DMS 273 (cell line): ENCODE measurements at regions not wholly inside any gene's neighbourhood (a gene's known extent, or its start where the extent isn't known, plus 50 kb on each side); places are given as distances from the start of the nearest gene placed in this dataset.

Experiments
- DNase-seq: peaks from one replicate; lab custom pipeline; 2025; ENCODE audit not compliant: unreplicated experiment; lab: John Stamatoyannopoulos, UW

GRCh38 chr16:86210403-86211193, 299.7 kb upstream of the FOXF1 start:
- DNase-seq, result no peak

DNA sequence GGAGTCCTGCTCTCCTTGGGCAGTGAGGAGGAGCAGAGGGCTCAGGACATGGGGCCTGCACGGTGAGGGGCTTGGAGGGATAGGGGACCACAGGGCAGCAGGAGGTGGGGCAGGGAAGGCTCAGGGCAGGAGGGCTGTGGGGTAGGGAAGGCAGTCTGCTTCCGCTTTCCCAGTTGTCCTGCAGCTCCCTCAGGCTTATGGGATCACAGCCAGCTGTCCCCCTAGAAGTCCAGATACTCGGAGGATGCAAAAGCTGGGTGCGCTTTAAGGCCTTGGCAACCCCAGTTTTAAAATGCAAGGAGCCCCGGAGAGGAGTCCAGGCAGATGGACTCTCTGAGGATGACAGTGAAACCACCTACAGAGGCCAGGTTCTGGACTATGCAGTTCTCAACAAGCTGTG, 299.1 kb upstream of the FOXF1 start:
- DNase-seq, result no peak

DNA sequence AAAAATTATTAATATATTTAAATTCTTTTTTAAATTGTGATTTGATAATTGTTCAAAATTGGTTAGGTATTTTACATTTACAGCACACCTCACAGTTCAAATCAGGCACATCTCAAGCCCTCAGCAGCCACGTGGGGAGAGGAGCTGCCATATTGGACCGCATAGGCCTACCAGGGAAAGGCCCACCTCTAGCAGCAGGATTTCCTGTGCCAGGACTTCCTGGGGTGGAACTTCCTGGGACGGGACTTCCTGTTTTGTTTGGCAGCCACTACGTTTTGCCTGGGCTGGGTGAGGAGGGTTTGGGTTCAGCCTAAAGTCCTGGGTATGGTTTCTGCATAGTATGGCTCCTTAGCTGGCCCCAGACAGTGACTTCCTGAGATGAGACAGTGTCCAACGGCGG, 298.5 kb upstream of the FOXF1 start:
- no peak for DNase-seq

DNA sequence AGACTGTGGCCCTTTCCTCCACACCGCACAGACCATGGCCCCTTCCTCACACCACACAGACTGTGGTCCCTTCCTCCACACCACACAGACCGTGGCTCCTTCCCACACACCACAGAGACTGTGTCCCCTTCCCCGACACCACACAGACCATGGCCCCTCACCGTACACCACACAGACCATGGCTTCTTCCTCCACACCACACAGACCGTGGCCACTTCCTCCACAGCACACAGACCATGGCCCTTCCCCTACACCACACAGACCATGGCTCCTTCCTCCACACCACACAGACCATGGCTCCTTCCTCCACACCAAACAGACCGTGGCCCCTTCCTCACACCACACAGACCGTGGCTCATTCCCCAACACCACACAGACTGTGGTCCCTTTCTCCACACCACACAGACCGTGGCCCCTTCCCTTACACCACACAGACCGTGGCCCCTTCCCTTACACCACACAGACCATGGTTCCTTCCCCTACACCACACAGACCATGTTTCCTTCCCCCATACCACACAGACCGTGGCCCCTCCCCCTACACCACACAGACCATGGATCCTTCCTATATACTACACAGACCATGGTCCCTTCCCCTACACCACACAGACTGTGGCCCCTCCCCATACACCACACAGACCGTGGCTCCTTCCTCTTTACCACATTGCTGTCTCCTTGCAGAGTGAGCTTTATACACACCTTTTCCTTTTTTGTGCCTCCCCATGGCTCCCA, 297.5 kb upstream of the FOXF1 start:
- DNase-seq, result no peak

DNA sequence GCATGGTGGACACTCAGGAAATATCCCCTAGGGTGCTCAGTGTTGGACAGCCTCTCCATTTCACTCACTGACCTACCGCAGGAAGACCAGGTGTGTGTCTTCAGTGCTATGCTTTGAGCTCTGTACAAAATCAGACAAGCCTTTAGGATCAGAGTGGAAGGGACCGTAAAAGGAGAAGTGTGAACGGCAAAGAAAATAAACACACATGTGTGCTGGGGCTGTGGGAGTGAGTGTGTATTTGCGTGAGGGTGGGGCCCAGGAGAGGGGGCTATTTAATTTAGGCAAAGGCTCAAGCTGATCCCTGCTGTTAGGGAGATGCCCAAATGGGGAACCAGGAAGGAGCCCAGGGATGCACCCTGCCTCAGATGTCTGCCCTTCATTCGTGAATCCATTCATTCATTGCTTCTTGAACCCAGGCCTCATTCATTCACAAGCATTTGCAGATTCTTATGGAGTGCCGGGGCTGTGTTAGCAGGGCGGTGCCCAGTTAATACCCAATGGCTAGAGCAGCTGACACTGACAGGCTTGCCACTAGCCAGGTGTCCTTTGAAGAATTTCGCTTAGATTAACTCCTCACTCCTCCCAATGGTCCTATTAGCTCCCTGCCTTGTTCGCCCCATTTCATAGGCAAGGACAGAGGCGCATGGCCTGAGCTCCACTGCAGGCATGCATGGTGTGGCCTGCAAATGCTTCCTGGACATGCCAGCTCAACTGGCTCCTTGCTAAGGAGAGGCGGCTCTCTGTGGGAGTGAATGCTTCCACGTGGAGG, 296.7 kb upstream of the FOXF1 start:
- DNase-seq, result no peak

DNA sequence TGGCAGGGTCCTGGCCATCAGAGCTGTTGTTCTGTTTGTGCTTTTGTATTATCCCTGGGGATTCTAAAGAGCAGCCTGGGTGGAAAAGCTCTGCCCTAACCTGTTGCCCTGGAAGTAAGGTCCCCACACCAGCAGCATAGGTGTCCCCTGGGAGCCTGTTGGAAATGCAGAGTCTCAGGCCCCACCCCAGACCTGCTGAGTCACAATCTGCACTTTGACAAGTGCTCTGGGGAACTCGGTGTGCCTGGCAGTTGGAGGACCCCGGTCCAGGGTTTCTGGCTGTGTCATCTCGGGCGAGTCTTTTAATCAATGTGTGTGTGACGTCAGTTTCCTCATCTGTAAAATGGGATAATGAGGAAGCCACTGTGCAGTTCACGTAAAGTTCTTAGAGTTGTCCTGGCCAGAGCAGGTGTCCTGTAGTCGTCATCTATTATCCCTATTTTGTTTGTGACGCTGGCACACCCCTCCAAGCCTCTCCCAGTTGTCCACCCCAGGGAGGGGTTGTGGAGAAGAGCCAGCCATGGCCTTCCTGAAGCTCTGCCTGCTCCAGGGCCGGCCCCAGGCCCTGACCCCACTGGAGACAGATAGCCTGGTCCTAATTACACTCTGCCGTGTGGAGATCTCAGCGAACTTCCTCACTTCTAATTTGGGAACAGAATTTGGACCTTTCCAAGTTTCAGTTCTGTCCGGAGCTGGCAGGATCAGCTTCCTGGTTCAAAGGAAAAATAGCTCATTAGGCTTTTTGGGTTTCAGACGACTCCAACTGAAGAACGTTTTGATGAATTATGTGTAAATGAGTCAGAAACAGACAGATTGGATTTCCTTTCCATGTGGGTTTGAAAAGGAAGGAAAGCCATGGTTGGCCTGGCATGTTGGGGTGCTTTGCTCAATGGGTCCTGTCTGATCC, 295.7 kb upstream of the FOXF1 start:
- DNase-seq, result no peak

DNA sequence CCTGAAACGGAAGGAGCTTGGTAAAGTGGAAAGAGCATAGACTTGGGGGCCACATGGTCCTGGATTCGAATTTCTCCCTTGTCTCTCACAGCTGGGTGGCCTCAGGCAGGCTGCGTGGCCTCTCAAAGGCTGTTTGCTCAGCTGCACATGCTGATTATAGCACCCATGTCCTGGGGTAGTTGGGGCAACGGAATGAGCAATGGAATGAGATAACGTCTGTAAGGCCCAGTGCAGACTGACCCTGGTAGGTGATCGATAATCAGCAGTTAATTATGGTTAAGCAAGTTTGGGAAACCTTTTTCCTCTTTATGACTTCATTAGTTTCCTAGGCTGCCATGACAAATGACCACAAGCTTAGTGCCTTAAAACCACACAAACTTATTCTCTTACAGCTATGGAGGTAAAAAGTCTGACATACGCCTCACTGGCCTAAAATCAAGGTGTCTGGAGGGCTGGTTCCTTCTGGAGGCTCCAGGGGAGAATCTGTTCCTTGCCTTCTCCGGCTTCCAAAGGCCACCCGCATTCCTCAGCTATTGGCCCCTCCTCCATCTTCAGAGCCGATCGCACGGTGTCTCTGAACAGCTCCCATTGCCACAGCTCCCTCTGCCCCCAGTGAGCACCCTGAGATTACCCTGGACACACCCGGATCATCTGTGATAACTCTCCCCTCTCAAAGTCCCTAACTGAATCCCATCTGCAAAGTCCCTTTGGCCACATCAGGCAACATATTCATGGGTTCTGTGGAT, 294.9 kb upstream of the FOXF1 start:
- no peak for DNase-seq

- DNase-seq, result no peak
Measured at GRCh38 chr16:86215979-86216585, 294.2 kb upstream of the FOXF1 start.

DNA sequence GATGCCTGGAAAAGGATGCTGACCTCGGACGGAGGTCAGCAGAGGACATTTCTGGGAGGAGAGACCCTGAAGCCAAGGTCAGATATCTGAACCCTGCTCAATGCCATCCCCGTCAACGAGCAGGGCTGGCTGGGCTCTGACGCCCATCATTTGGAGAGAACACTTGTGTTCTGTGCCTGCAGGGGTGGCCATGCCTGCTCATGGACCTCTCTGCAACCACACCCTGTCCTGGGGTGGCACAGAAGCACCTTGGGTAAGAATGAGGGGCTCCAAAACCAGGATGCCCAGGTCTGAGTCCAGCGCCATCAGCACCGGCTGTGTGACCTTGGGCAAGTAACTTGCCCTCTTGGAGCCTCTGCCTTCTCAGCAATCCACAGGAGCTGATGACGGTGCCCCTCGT, 293.7 kb upstream of the FOXF1 start:
- no peak for DNase-seq

DNA sequence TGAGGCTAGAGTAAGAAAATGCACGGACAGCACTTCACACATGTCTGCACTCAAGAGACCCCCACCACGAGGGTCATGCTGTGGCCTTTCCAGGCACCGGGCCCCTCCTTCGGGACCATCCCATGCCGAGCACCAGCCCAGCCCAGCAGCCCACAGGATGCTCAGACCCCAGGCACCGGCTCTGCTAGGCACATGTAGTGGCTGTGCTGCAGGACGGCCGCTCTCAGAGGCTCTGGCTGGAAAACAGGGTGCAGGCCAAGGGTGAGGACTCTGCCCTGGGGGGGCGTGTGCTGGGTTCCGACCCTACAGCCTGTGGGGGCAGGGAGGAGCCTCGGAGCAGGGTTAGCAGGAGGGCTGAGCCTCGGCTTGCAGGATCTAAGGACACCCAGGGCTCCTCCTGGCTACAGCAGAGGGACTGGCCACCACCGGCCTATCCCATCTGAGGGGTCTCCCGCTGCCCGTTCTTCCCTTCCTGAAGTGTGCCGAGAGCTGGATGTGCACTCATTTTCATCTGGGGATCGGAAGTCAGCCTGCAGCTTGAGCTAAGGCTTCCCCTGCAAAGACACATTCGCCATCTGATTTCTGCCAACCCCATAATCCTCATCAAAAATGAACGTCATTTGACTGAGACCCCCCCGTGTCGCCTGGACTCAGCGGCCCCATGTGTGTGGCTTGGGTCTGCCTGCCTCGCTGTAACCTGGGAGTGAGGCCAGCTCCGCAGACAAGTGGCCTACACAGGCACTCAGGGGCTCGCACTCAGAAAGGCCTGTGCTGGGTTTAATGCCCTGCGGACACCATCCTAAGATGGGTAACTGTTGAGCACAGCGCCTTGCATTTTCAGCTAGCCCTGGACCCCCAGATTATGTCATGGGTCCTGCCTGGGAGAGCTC, 293.1 kb upstream of the FOXF1 start:
- DNase-seq, result no peak

GRCh38 chr16:86217891-86218270, 292.4 kb upstream of the FOXF1 start:
- DNase-seq, result no peak

- DNase-seq, result no peak
Measured at GRCh38 chr16:86218479-86219170, 291.7 kb upstream of the FOXF1 start.

- DNase-seq, result no peak
Measured at GRCh38 chr16:86219655-86220445, 290.5 kb upstream of the FOXF1 start.

GRCh38 chr16:86220561-86220960, 289.8 kb upstream of the FOXF1 start:
- DNase-seq, result no peak

GRCh38 chr16:86221085-86221484, 289.2 kb upstream of the FOXF1 start:
- no peak for DNase-seq

- DNase-seq, result no peak
Measured at GRCh38 chr16:86222547-86222946, 287.8 kb upstream of the FOXF1 start.

GRCh38 chr16:86222965-86223551, 287.3 kb upstream of the FOXF1 start:
- DNase-seq, result no peak
